Smooth muscle cell (in vitro differentiated cells): ENCODE measurements at regions not wholly inside any gene's neighbourhood (a gene's known extent, or its start where the extent isn't known, plus 50 kb on each side); places are given as distances from the start of the nearest gene placed in this dataset.
"Not testable (repeated sequence)": the region's sequence is repeated elsewhere in the genome, so short reads cannot be mapped to it uniquely, and the experiment has no call there.

Experiments used
- DNase-seq: peaks from one replicate; lab custom pipeline; 2025; ENCODE audit not compliant: unreplicated experiment; lab: John Stamatoyannopoulos, UW
- H2AFZ ChIP-seq: fragments of 200-600 bp; sonication (generic); 2 replicates; pipeline ENCODE4 v1.6.0; 2016; ENCODE audit warnings: antibody characterized with exemption, low read depth, mild to moderate bottlenecking
- H3F3A ChIP-seq: fragments of 200-600 bp; sonication (generic); 2 replicates; pipeline ENCODE4 v1.6.0; 2017; ENCODE audit warnings: antibody characterized with exemption, low read depth
- H3K27ac ChIP-seq: fragments of 200-600 bp; sonication (generic); 2 replicates; pipeline ENCODE4 v1.5.1; 2016; ENCODE audit warnings: low read depth, mild to moderate bottlenecking
- H3K27me3 ChIP-seq: fragments of 200-600 bp; sonication (generic); 2 replicates; pipeline ENCODE4 v1.6.1; 2016; ENCODE audit warnings: low read depth, mild to moderate bottlenecking
- H3K36me3 ChIP-seq: fragments of 200-600 bp; sonication (generic); 2 replicates; pipeline ENCODE4 v1.5.1; 2016; ENCODE audit warnings: low read depth
- H3K4me1 ChIP-seq: fragments of 200-600 bp; sonication (generic); 2 replicates; pipeline ENCODE4 v1.5.1; 2016; ENCODE audit warnings: low read depth
- H3K4me2 ChIP-seq: fragments of 200-600 bp; sonication (generic); 2 replicates; pipeline ENCODE4 v1.6.0; 2016; ENCODE audit warnings: mild to moderate bottlenecking
- H3K4me3 ChIP-seq: fragments of 200-600 bp; sonication (generic); 2 replicates; pipeline ENCODE4 v1.5.1; 2016; ENCODE audit warnings: mild to moderate bottlenecking
- H3K79me2 ChIP-seq: fragments of 200-600 bp; sonication (generic); 2 replicates; pipeline ENCODE4 v1.6.0; 2016; ENCODE audit warnings: low read depth, mild to moderate bottlenecking
- H3K9ac ChIP-seq: fragments of 200-600 bp; sonication (generic); 2 replicates; pipeline ENCODE4 v1.6.0; 2016; ENCODE audit warnings: low read depth
- H3K9me3 ChIP-seq: fragments of 200-600 bp; sonication (generic); replicated peaks from 2 replicates; pipeline ENCODE4 v1.5.1; 2016; ENCODE audit warnings: low read depth
- H4K20me1 ChIP-seq: fragments of 200-600 bp; sonication (generic); 2 replicates; pipeline ENCODE4 v1.6.0; 2016; ENCODE audit warnings: low read depth
- CTCF ChIP-seq: fragments of 200-600 bp; sonication (generic); IDR thresholded peaks from 2 replicates; pipeline ENCODE4 v1.5.1; 2017; ENCODE audit warnings: borderline replicate concordance, mild to moderate bottlenecking, antibody characterized with exemption; ENCODE audit not compliant: insufficient read depth, poor library complexity, severe bottlenecking
- WGBS: methylation state at CpG from one replicate; pipeline ENCODE4 v1.1.7; 2016; ENCODE audit warnings: low lambda C conversion rate; 5-methylcytosine and 5-hydroxymethylcytosine counted together

- Histone ChIP-seq H3K9ac (no peak overlapping the region), H3F3A (no peaks in the 10 kb centered on the region), H3K27ac (no peak overlapping the region), H3K79me2 (no peaks in the 10 kb centered on the region), H2AFZ (no peak overlapping the region), H4K20me1 (no peaks in the 10 kb centered on the region), H3K36me3 (no peaks in the 10 kb centered on the region), H3K4me3 (no peak overlapping the region), H3K9me3 (no peaks in the 10 kb centered on the region), H3K4me1 (peaks cover 56% of the 10 kb centered on the region), H3K27me3 (no peaks in the 10 kb centered on the region), H3K4me2 (no peak overlapping the region)
- no peak for TF ChIP-seq CTCF
- 89% methylated on average over 1 of the region's 1 CpG for WGBS
- no peak for DNase-seq
Measured at GRCh38 chr7:28900311-28900710, 57.8 kb downstream of the TRIL start.

DNA sequence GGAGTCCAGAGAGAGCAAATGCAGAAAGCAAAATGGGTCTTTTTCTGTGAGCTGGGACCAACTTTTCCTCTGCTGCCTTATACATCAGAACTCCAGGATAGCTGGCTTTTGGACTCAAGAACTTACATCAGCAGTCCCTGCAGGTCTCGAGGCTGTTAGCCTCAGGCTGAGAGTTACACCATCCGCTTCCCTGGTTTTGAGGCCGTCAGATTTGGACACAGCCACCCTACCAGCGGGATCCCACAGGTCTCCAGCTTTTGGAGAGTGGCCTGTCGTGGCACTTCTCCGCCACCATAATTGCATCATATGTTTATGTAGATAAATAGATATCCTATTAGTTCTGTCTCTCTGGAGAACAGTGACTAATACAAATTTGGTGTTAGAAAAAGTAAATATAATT lies 64.2 kb downstream of the TRIL start:
- H3K4me1 ChIP-seq: peaks cover 14% of the 10 kb centered on the region
- no peaks in the 10 kb centered on the region for H3K9me3 ChIP-seq
- TF ChIP-seq CTCF: no peak
- WGBS: 85% methylated on average over 6 of the region's 6 CpGs
- H3K27ac ChIP-seq: no peak overlapping the region
- H3K4me2 ChIP-seq: no peak overlapping the region
- no peaks in the 10 kb centered on the region for H3F3A ChIP-seq
- H4K20me1 ChIP-seq: no peaks in the 10 kb centered on the region
- no peaks in the 10 kb centered on the region for H3K27me3 ChIP-seq
- no peaks in the 10 kb centered on the region for H3K79me2 ChIP-seq
- H3K36me3 ChIP-seq: no peaks in the 10 kb centered on the region
- DNase-seq: no peak
- no peak overlapping the region for H3K4me3 ChIP-seq
- H3K9ac ChIP-seq: no peak overlapping the region
- no peak overlapping the region for H2AFZ ChIP-seq

- not testable (repeated sequence) for H3K4me3 ChIP-seq, H3K4me2 ChIP-seq, H3K9ac ChIP-seq
Measured at GRCh38 chr7:28891876-28892234, 66.3 kb downstream of the TRIL start.

DNA sequence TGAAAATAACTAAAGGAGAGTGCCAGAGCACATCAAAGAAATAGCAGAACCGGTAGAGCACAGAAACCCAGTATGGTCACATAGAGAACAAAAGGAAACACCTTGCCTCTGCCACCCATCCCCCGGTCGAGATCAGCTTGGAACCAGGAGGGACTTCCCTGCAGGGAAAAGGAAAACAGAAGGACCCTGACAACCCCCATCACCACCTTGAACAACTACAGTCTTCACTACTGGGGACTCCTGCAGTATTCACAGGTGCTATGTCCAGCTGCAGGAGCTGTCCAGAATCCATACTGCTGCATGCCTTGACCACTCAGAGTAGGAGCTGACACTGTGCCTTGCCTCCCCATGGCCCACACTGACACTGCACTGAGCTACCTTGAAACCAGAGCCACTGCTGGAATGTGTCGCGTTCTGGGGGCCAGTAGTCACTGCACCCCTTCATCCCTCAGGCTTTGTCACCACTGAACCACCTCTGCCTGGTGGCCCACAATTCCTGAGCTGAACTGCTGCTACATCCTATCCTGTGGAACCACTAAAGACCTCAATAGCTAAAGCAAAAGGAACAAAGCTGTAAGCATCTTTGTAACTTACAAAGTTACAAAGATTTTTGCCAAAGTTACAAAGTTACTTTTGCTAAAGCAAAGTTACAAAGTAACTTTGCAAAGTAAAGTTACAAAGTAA lies 66.8 kb downstream of the TRIL start:
- peaks cover 14% of the 10 kb centered on the region for H3K4me1 ChIP-seq
- H4K20me1 ChIP-seq: no peaks in the 10 kb centered on the region
- H3K4me2 ChIP-seq: no peak overlapping the region
- no peak overlapping the region for H2AFZ ChIP-seq
- no peak for DNase-seq
- no peaks in the 10 kb centered on the region for H3K79me2 ChIP-seq
- H3K9ac ChIP-seq: no peak overlapping the region
- no peaks in the 10 kb centered on the region for H3K36me3 ChIP-seq
- TF ChIP-seq CTCF: no peak
- no peak overlapping the region for H3K4me3 ChIP-seq
- H3F3A ChIP-seq: no peaks in the 10 kb centered on the region
- WGBS: 57% methylated on average over 5 of the region's 5 CpGs
- no peak overlapping the region for H3K27ac ChIP-seq
- H3K9me3 ChIP-seq: no peaks in the 10 kb centered on the region
- H3K27me3 ChIP-seq: no peaks in the 10 kb centered on the region

More at GRCh38 chr7:28891876-28892234, 66.3 kb downstream of the TRIL start:
- H2AFZ ChIP-seq, H3K79me2 ChIP-seq, H3K27ac ChIP-seq, DNase-seq, H3F3A ChIP-seq, H3K36me3 ChIP-seq, H4K20me1 ChIP-seq, H3K27me3 ChIP-seq, H3K9me3 ChIP-seq: not testable (repeated sequence)
- H3K4me1 ChIP-seq: peaks cover 14% of the 10 kb centered on the region
